Pancreas (tissue), 10 donors: ENCODE measurements at regions not wholly inside any gene's neighbourhood (a gene's known extent, or its start where the extent isn't known, plus 50 kb on each side); places are given as distances from the start of the nearest gene placed in this dataset.

ENCODE experiments used
- ATAC-seq, 4 donors: fragments of 200-7000 bp; cut with Tn5 transposase; one replicate each; pipeline versions ENCODE4 v1.8.0 to v1.9.1; 2020; ENCODE audit warnings: mild to moderate bottlenecking in 4 of 4, moderate library complexity in 4 of 4
- DNase-seq, 6 donors: peaks; one replicate each; pipeline ENCODE4 v3.0.0-alpha.2; 2020
- FAIRE-seq: peaks from 2 replicates; lab custom pipeline; 2012; peaks lifted over from hg19 to GRCh38; lab: Jason Lieb, UNC
- H3K27ac ChIP-seq, 4 donors: fragments of 200-600 bp; sonication (generic); 1 replicate in 3 of 4; 2 replicates in 1 of 4; pipeline versions ENCODE4 v1.5.0 to v1.8.0; 2020
- H3K27me3 ChIP-seq, 4 donors: fragments of 200-600 bp; one replicate each; pipeline ENCODE4 v1.8.0; 2021
- H3K36me3 ChIP-seq, 3 donors: fragments of 200-600 bp; sonication (generic) in 1 of 3; one replicate each; pipeline versions ENCODE4 v1.5.0 to v1.8.0; 2020 to 2021
- H3K4me1 ChIP-seq, 3 donors: fragments of 200-600 bp; one replicate each; pipeline ENCODE4 v1.8.0; 2021
- H3K4me3 ChIP-seq, 4 donors: fragments of 200-600 bp; sonication (generic) in 2 of 4; one replicate each; pipeline versions ENCODE4 v1.5.0 to v1.8.0; 2020 to 2021
- H3K9me3 ChIP-seq, 4 donors: fragments of 200-600 bp; one replicate each; pipeline ENCODE4 v1.8.0; 2021
- WGBS, 2 donors: extraction: QIAGEN DNeasy Blood & Tissue Kit; methylation state at CpG; one replicate each; pipeline ENCODE4 v1.1.7; 2013; 5-methylcytosine and 5-hydroxymethylcytosine counted together
- intact Hi-C, 3 donors: fragments of 100-400 bp; cut with DNase I; formaldehyde crosslinking; loops; one replicate each; pipeline versions ENCODE4 v1.11.1 to v1.14.2; 2022
- TF ChIP-seq, protein P1 (sequence below), 4 donors: fragments of 200-600 bp; sonication (generic) in 3 of 4; IDR thresholded peaks; one replicate each; pipeline versions ENCODE4 v1.5.0 to v1.8.0; 2021; ENCODE audit warnings: antibody characterized with exemption in 4 of 4
- donor health status: healthy with polysubstance abuse.
- donor health status: DM: no; HTN: no; CAD: no; lungs with moderate emphysema.
- donor health status: DM: no; HTN: no; CAD: no.
- donor health status: control.
- donor health status: control.
- donor health status: Bipolar disorder and iron deficiency.
- donor health status: DM: yes; HTN: yes; CAD: no.
- donor health status: DM: no; HTN: no; CAD: no.
- donor health status: DM: no; HTN: no; CAD: no.
- donor health status: DM: yes; HTN: yes; CAD: no.

DNA sequence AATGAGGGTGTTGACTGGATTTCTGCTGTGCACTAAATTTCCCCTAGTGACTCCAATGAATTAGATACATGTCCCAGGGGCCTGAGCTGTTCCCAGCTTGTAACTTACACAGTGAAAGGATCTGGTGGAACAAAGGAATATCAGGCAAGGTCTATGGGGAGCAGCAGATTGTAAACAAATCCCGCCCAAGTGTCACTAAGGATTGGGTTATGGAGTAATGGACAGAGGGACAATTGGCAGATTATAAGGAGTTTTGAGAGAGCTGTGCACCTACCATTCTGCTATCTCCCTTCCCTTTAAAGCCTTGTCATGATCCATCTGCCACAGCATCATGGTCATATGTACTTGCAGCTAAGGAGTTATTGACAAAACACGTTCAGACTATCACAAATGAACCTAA, 183.0 kb downstream of the RAB11FIP2 start:
- H3K27ac ChIP-seq, result no peak overlapping the region
- FAIRE-seq, result no peak
- ATAC-seq, result no peak
- intact Hi-C loops, result no loop called here
- H3K9me3 ChIP-seq, result no peaks in the 10 kb centered on the region
- TF ChIP-seq, protein P1, sequence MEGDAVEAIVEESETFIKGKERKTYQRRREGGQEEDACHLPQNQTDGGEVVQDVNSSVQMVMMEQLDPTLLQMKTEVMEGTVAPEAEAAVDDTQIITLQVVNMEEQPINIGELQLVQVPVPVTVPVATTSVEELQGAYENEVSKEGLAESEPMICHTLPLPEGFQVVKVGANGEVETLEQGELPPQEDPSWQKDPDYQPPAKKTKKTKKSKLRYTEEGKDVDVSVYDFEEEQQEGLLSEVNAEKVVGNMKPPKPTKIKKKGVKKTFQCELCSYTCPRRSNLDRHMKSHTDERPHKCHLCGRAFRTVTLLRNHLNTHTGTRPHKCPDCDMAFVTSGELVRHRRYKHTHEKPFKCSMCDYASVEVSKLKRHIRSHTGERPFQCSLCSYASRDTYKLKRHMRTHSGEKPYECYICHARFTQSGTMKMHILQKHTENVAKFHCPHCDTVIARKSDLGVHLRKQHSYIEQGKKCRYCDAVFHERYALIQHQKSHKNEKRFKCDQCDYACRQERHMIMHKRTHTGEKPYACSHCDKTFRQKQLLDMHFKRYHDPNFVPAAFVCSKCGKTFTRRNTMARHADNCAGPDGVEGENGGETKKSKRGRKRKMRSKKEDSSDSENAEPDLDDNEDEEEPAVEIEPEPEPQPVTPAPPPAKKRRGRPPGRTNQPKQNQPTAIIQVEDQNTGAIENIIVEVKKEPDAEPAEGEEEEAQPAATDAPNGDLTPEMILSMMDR (IDR thresholded peaks at IDR 0.05), result no peak
- DNase-seq, result no peak
- 51 to 68% methylated on average over 2 of the region's 2 CpGs for WGBS, 2 donors
- H3K4me1 ChIP-seq, result no peaks in the 10 kb centered on the region
- H3K4me3 ChIP-seq, result no peak overlapping the region
- H3K36me3 ChIP-seq, result no peaks in the 10 kb centered on the region
- H3K27me3 ChIP-seq, result no peaks in the 10 kb centered on the region

DNA sequence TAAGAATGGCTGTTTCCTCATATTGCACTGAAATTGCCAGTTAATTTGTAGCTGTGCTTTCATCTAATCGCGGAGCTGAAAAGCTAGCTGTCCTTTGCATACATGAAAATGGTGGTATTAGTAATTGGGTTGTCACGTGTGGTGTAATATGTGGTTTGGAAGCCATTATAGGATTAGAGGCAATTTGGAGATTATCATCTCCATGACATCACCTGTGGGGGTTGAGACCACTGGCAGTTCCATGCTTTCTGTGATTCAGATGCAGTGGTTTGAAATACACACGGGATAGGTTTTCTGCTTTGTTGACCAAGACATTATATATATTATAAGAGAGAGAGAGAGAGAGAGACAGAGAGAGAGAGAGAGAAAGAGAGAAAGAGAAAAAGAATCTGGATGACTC, 180.8 kb downstream of the RAB11FIP2 start:
- no peaks in the 10 kb centered on the region for H3K27me3 ChIP-seq
- WGBS, 2 donors, result 68 to 80% methylated on average over 4 of the region's 4 CpGs
- DNase-seq (no peak), ATAC-seq (no peak), FAIRE-seq (no peak)
- no peaks in the 10 kb centered on the region for H3K4me1 ChIP-seq
- intact Hi-C loops, result no loop called here
- TF ChIP-seq, protein P1 (IDR thresholded peaks at IDR 0.05), result no peak
- H3K27ac ChIP-seq, result no peak overlapping the region
- H3K4me3 ChIP-seq, result no peak overlapping the region
- H3K9me3 ChIP-seq, result no peaks in the 10 kb centered on the region
- H3K36me3 ChIP-seq, result no peaks in the 10 kb centered on the region

GRCh38 chr10:117868151-117868550, 178.6 kb downstream of the RAB11FIP2 start:
- Histone ChIP-seq H3K27me3 (no peaks in the 10 kb centered on the region), H3K27ac (no peak overlapping the region), H3K36me3 (no peaks in the 10 kb centered on the region), H3K4me1 (no peaks in the 10 kb centered on the region), H3K4me3 (no peak overlapping the region), H3K9me3 (no peaks in the 10 kb centered on the region)
- FAIRE-seq, result no peak
- ATAC-seq, result no peak
- intact Hi-C loops, result no loop called here
- no peak for DNase-seq
- TF ChIP-seq, protein P1 (IDR thresholded peaks at IDR 0.05), result no peak
- 76% methylated on average over 9 of the region's 9 CpGs for WGBS, 2 donors

DNA sequence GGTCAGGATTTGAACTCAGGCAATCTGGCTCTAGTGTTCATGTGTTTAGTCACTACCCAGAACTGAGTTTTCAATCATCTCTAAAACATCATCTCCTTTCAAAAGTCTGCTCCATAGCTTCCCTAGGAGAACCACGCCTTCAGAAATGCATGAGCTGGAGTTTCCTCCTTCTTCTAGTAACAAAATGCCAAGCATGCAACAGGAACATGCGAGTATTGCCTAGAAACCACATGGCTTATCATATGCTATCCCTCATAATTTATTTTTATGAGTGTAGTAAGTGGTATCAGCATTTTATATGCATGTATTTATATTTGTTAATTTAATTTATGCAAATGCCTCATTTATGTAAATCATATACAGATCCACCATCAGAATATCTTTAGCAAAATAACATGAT, 170.9 kb downstream of the RAB11FIP2 start:
- H3K9me3 ChIP-seq, result no peaks in the 10 kb centered on the region
- H3K36me3 ChIP-seq, result no peaks in the 10 kb centered on the region
- TF ChIP-seq, protein P1 (IDR thresholded peaks at IDR 0.05), result no peak
- no peak overlapping the region for H3K27ac ChIP-seq
- H3K4me1 ChIP-seq, result no peaks in the 10 kb centered on the region
- no peak overlapping the region for H3K4me3 ChIP-seq
- intact Hi-C loops, result no loop called here
- WGBS, 2 donors, result 67 to 68% methylated on average over 2 of the region's 2 CpGs
- DNase-seq (no peak), FAIRE-seq (no peak), ATAC-seq (no peak)
- no peaks in the 10 kb centered on the region for H3K27me3 ChIP-seq

DNA sequence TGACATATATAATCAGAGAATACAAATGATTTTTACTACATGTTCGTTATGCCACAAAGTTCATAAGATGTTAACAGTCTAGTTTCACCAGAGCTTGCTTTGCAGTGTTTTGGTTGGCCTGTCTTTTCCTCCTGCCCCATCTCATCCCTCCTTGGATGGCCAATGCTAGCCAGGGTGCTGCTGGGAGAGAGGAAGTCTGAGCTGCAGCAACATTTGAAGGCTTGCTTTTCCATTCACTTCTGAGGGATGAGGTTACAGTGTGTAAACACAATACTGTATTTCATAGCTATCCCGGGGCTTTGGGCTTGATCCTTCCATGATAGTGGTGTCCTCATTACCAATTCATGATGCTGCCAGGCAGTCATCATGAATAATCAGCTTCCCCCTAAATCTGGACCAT, 170.5 kb downstream of the RAB11FIP2 start:
- no peak for FAIRE-seq
- H3K36me3 ChIP-seq, result no peaks in the 10 kb centered on the region
- no peaks in the 10 kb centered on the region for H3K4me1 ChIP-seq
- TF ChIP-seq, protein P1 (IDR thresholded peaks at IDR 0.05), result no peak
- DNase-seq, result no peak
- H3K27me3 ChIP-seq, result no peaks in the 10 kb centered on the region
- H3K4me3 ChIP-seq, result no peak overlapping the region
- no peak for ATAC-seq
- H3K9me3 ChIP-seq, result no peaks in the 10 kb centered on the region
- 54 to 62% methylated on average over 2 of the region's 2 CpGs for WGBS, 2 donors
- intact Hi-C loops, result no loop called here
- H3K27ac ChIP-seq, result no peak overlapping the region
